ENCODE measurements at regions not wholly inside any gene's neighbourhood (a gene's known extent, or its start where the extent isn't known, plus 50 kb on each side); places are given as distances from the start of the nearest gene placed in this dataset.
"Not testable (repeated sequence)": the region's sequence is repeated elsewhere in the genome, so short reads cannot be mapped to it uniquely, and the experiment has no call there.

GRCh38 chr11:25263861-25264260 is 767.0 kb downstream of the LUZP2 start:
- not testable (repeated sequence) for H3K27me3 ChIP-seq (ENCODE audit: control insufficient read depth, insufficient read depth, low read length); H3K4me1 Mint-ChIP-seq; H3K4me3 ChIP-seq (ENCODE audit: low read depth, low read length); H3K4me3 Mint-ChIP-seq; H3K27me3 Mint-ChIP-seq; DNase-seq; H3K27ac Mint-ChIP-seq; H3K9me3 ChIP-seq (ENCODE audit: control insufficient read depth in 2 of 2, low read length in 2 of 2); H3K36me3 ChIP-seq (ENCODE audit: control insufficient read depth, insufficient read depth, low read length); ATAC-seq (ENCODE audit: low read depth in 2 of 2); H3K4me1 ChIP-seq (ENCODE audit: control insufficient read depth, insufficient read depth, low read length, poor library complexity, severe bottlenecking); H3K27ac ChIP-seq (ENCODE audit: insufficient read depth, low read length, poor library complexity, severe bottlenecking); H3K36me3 Mint-ChIP-seq
- peaks cover 2 to 31% (median 7%) of the 10 kb centered on the region in 7 donors for H3K9me3 Mint-ChIP-seq

- no peaks in the 10 kb centered on the region for H3K9me3 ChIP-seq (ENCODE audit: control insufficient read depth in 2 of 2, low read length in 2 of 2)
- H3K4me3 ChIP-seq (ENCODE audit: low read depth, low read length): no peak overlapping the region
- no peak for ATAC-seq (ENCODE audit: low read depth in 2 of 2)
- H3K36me3 ChIP-seq (ENCODE audit: control insufficient read depth, insufficient read depth, low read length): no peaks in the 10 kb centered on the region
- no peaks in the 10 kb centered on the region for H3K36me3 Mint-ChIP-seq
- H3K4me3 Mint-ChIP-seq: no peak overlapping the region
- no peaks in the 10 kb centered on the region for H3K4me1 ChIP-seq (ENCODE audit: control insufficient read depth, insufficient read depth, low read length, poor library complexity, severe bottlenecking)
- no peaks in the 10 kb centered on the region for H3K4me1 Mint-ChIP-seq
- H3K27ac Mint-ChIP-seq: no peak overlapping the region
- no peaks in the 10 kb centered on the region for H3K27me3 Mint-ChIP-seq
- H3K9me3 Mint-ChIP-seq: peaks cover 0 to 20% (median 5%) of the 10 kb centered on the region in 7 donors
- no peak overlapping the region for H3K27ac ChIP-seq (ENCODE audit: insufficient read depth, low read length, poor library complexity, severe bottlenecking)
- H3K27me3 ChIP-seq (ENCODE audit: control insufficient read depth, insufficient read depth, low read length): no peaks in the 10 kb centered on the region
- no peak for DNase-seq
Observed at GRCh38 chr11:25271301-25271700, 774.4 kb downstream of the LUZP2 start.

GRCh38 chr11:25272214-25272613 is 775.4 kb downstream of the LUZP2 start:
- Histone ChIP-seq H3K4me3 (ENCODE audit: low read depth, low read length) (no peak overlapping the region), H3K27ac (ENCODE audit: insufficient read depth, low read length, poor library complexity, severe bottlenecking) (no peak overlapping the region), H3K36me3 (ENCODE audit: control insufficient read depth, insufficient read depth, low read length) (no peaks in the 10 kb centered on the region), H3K27me3 (ENCODE audit: control insufficient read depth, insufficient read depth, low read length) (no peaks in the 10 kb centered on the region), H3K4me1 (ENCODE audit: control insufficient read depth, insufficient read depth, low read length, poor library complexity, severe bottlenecking) (no peaks in the 10 kb centered on the region), H3K9me3 (ENCODE audit: control insufficient read depth in 2 of 2, low read length in 2 of 2) (no peaks in the 10 kb centered on the region)
- Mint-ChIP-seq H3K36me3 (no peaks in the 10 kb centered on the region), H3K27me3 (no peaks in the 10 kb centered on the region), H3K4me1 (no peaks in the 10 kb centered on the region), H3K4me3 (no peak overlapping the region), H3K9me3 (peaks cover 0 to 16% (median 5%) of the 10 kb centered on the region in 7 donors), H3K27ac (no peak overlapping the region)
- ATAC-seq (ENCODE audit: low read depth in 2 of 2) (no peak), DNase-seq (no peak)

GRCh38 chr11:25280821-25281220 is 784.0 kb downstream of the LUZP2 start:
- not testable (repeated sequence) for H3K4me3 ChIP-seq (ENCODE audit: low read depth, low read length); H3K4me1 Mint-ChIP-seq; DNase-seq; H3K27me3 ChIP-seq (ENCODE audit: control insufficient read depth, insufficient read depth, low read length); H3K9me3 ChIP-seq (ENCODE audit: control insufficient read depth in 2 of 2, low read length in 2 of 2); H3K4me1 ChIP-seq (ENCODE audit: control insufficient read depth, insufficient read depth, low read length, poor library complexity, severe bottlenecking); ATAC-seq (ENCODE audit: low read depth in 2 of 2); H3K27ac ChIP-seq (ENCODE audit: insufficient read depth, low read length, poor library complexity, severe bottlenecking); H3K36me3 Mint-ChIP-seq; H3K27ac Mint-ChIP-seq; H3K36me3 ChIP-seq (ENCODE audit: control insufficient read depth, insufficient read depth, low read length); H3K4me3 Mint-ChIP-seq; H3K27me3 Mint-ChIP-seq
- peaks cover 2 to 31% (median 8%) of the 10 kb centered on the region in 7 donors for H3K9me3 Mint-ChIP-seq

GRCh38 chr11:25293166-25293565 is 796.3 kb downstream of the LUZP2 start:
- Histone ChIP-seq H3K27me3 (ENCODE audit: control insufficient read depth, insufficient read depth, low read length) (no peaks in the 10 kb centered on the region), H3K36me3 (ENCODE audit: control insufficient read depth, insufficient read depth, low read length) (no peaks in the 10 kb centered on the region), H3K4me3 (ENCODE audit: low read depth, low read length) (no peak overlapping the region), H3K4me1 (ENCODE audit: control insufficient read depth, insufficient read depth, low read length, poor library complexity, severe bottlenecking) (no peaks in the 10 kb centered on the region), H3K9me3 (ENCODE audit: control insufficient read depth in 2 of 2, low read length in 2 of 2) (peaks cover 0 to 11% of the 10 kb centered on the region in 2 experiments), H3K27ac (ENCODE audit: insufficient read depth, low read length, poor library complexity, severe bottlenecking) (no peak overlapping the region)
- H3K9me3 Mint-ChIP-seq: peaks cover 0 to 32% (median 2%) of the 10 kb centered on the region in 7 donors
- H3K4me1 Mint-ChIP-seq: no peaks in the 10 kb centered on the region
- ATAC-seq (ENCODE audit: low read depth in 2 of 2) (no peak), DNase-seq (no peak)
- no peaks in the 10 kb centered on the region for H3K36me3 Mint-ChIP-seq
- no peaks in the 10 kb centered on the region for H3K27me3 Mint-ChIP-seq
- no peak overlapping the region for H3K4me3 Mint-ChIP-seq
- no peak overlapping the region for H3K27ac Mint-ChIP-seq

GRCh38 chr11:25298450-25298849 is 801.6 kb downstream of the LUZP2 start:
- Mint-ChIP-seq H3K4me1 (no peaks in the 10 kb centered on the region), H3K36me3 (no peaks in the 10 kb centered on the region), H3K27ac (no peak overlapping the region), H3K27me3 (no peaks in the 10 kb centered on the region), H3K4me3 (no peak overlapping the region), H3K9me3 (peaks cover 3 to 33% (median 8%) of the 10 kb centered on the region in 7 donors)
- Histone ChIP-seq H3K4me1 (ENCODE audit: control insufficient read depth, insufficient read depth, low read length, poor library complexity, severe bottlenecking) (no peaks in the 10 kb centered on the region), H3K27me3 (ENCODE audit: control insufficient read depth, insufficient read depth, low read length) (no peaks in the 10 kb centered on the region), H3K4me3 (ENCODE audit: low read depth, low read length) (no peak overlapping the region), H3K9me3 (ENCODE audit: control insufficient read depth in 2 of 2, low read length in 2 of 2) (peaks cover 3 to 11% of the 10 kb centered on the region in 2 experiments), H3K27ac (ENCODE audit: insufficient read depth, low read length, poor library complexity, severe bottlenecking) (no peak overlapping the region), H3K36me3 (ENCODE audit: control insufficient read depth, insufficient read depth, low read length) (no peaks in the 10 kb centered on the region)
- ATAC-seq (ENCODE audit: low read depth in 2 of 2) (no peak), DNase-seq (no peak)

- H3K9me3 ChIP-seq (ENCODE audit: control insufficient read depth in 2 of 2, low read length in 2 of 2): peaks cover 5 to 9% of the 10 kb centered on the region in 2 experiments
- no peaks in the 10 kb centered on the region for H3K27me3 Mint-ChIP-seq
- H3K4me1 ChIP-seq (ENCODE audit: control insufficient read depth, insufficient read depth, low read length, poor library complexity, severe bottlenecking): no peaks in the 10 kb centered on the region
- no peaks in the 10 kb centered on the region for H3K36me3 ChIP-seq (ENCODE audit: control insufficient read depth, insufficient read depth, low read length)
- H3K4me1 Mint-ChIP-seq: no peaks in the 10 kb centered on the region
- H3K36me3 Mint-ChIP-seq: no peaks in the 10 kb centered on the region
- no peak overlapping the region for H3K4me3 ChIP-seq (ENCODE audit: low read depth, low read length)
- no peak for ATAC-seq (ENCODE audit: low read depth in 2 of 2)
- H3K27ac Mint-ChIP-seq: no peak overlapping the region
- H3K27me3 ChIP-seq (ENCODE audit: control insufficient read depth, insufficient read depth, low read length): no peaks in the 10 kb centered on the region
- H3K4me3 Mint-ChIP-seq: no peak overlapping the region
- H3K9me3 Mint-ChIP-seq: peaks cover 0 to 16% (median 10%) of the 10 kb centered on the region in 7 donors
- H3K27ac ChIP-seq (ENCODE audit: insufficient read depth, low read length, poor library complexity, severe bottlenecking): no peak overlapping the region
- DNase-seq: no peak
Observed at GRCh38 chr11:25309818-25310217, 813.0 kb downstream of the LUZP2 start.

- no peaks in the 10 kb centered on the region for H3K36me3 Mint-ChIP-seq
- H3K4me1 ChIP-seq (ENCODE audit: control insufficient read depth, insufficient read depth, low read length, poor library complexity, severe bottlenecking): no peaks in the 10 kb centered on the region
- no peak overlapping the region for H3K4me3 ChIP-seq (ENCODE audit: low read depth, low read length)
- no peaks in the 10 kb centered on the region for H3K27me3 Mint-ChIP-seq
- H3K27me3 ChIP-seq (ENCODE audit: control insufficient read depth, insufficient read depth, low read length): no peaks in the 10 kb centered on the region
- no peak overlapping the region for H3K27ac ChIP-seq (ENCODE audit: insufficient read depth, low read length, poor library complexity, severe bottlenecking)
- no peaks in the 10 kb centered on the region for H3K36me3 ChIP-seq (ENCODE audit: control insufficient read depth, insufficient read depth, low read length)
- H3K4me3 Mint-ChIP-seq: no peak overlapping the region
- H3K27ac Mint-ChIP-seq: no peak overlapping the region
- peaks cover 3 to 13% (median 5%) of the 10 kb centered on the region in 7 donors for H3K9me3 Mint-ChIP-seq
- H3K9me3 ChIP-seq (ENCODE audit: control insufficient read depth in 2 of 2, low read length in 2 of 2): peaks cover 0 to 6% of the 10 kb centered on the region in 2 experiments
- H3K4me1 Mint-ChIP-seq: no peaks in the 10 kb centered on the region
- DNase-seq (no peak), ATAC-seq (ENCODE audit: low read depth in 2 of 2) (no peak)
Observed at GRCh38 chr11:25317216-25317615, 820.4 kb downstream of the LUZP2 start.

All from CD4-positive, CD25-positive, alpha-beta regulatory T cell (primary cell).